GM12864 (cell line): ENCODE measurements at regions not wholly inside any gene's neighbourhood (a gene's known extent, or its start where the extent isn't known, plus 50 kb on each side); places are given as distances from the start of the nearest gene placed in this dataset.

ENCODE experiments used
- DNase-seq: peaks from one replicate; pipeline ENCODE4 v3.0.0-alpha.2; 2011; ENCODE audit warnings: low read depth
- H3K4me3 ChIP-seq: 2 replicates; pipeline ENCODE4 v1.5.1; 2011; ENCODE audit warnings: mild to moderate bottlenecking, low read depth, low read length, control low read depth
- TF ChIP-seq, protein P1 (sequence below): IDR thresholded peaks from 2 replicates; pipeline ENCODE4 v1.5.1; 2011; ENCODE audit warnings: low read depth, mild to moderate bottlenecking, moderate library complexity, low read length, control low read depth, inconsistent platforms; ENCODE audit errors: missing control alignments

GRCh38 chr7:111676167-111676566, 113.9 kb upstream of the IMMP2L start:
- H3K4me3 ChIP-seq = no peak overlapping the region
- DNase-seq = no peak
- TF ChIP-seq, protein P1, sequence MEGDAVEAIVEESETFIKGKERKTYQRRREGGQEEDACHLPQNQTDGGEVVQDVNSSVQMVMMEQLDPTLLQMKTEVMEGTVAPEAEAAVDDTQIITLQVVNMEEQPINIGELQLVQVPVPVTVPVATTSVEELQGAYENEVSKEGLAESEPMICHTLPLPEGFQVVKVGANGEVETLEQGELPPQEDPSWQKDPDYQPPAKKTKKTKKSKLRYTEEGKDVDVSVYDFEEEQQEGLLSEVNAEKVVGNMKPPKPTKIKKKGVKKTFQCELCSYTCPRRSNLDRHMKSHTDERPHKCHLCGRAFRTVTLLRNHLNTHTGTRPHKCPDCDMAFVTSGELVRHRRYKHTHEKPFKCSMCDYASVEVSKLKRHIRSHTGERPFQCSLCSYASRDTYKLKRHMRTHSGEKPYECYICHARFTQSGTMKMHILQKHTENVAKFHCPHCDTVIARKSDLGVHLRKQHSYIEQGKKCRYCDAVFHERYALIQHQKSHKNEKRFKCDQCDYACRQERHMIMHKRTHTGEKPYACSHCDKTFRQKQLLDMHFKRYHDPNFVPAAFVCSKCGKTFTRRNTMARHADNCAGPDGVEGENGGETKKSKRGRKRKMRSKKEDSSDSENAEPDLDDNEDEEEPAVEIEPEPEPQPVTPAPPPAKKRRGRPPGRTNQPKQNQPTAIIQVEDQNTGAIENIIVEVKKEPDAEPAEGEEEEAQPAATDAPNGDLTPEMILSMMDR = no peak

- TF ChIP-seq, protein P1 = no peak
- DNase-seq = no peak
- H3K4me3 ChIP-seq = no peak overlapping the region
Observed at GRCh38 chr7:111672901-111673300, 110.6 kb upstream of the IMMP2L start.

GRCh38 chr7:111671927-111672326, 109.6 kb upstream of the IMMP2L start:
- no peak overlapping the region for H3K4me3 ChIP-seq
- TF ChIP-seq, protein P1 = no peak
- DNase-seq = no peak

DNA sequence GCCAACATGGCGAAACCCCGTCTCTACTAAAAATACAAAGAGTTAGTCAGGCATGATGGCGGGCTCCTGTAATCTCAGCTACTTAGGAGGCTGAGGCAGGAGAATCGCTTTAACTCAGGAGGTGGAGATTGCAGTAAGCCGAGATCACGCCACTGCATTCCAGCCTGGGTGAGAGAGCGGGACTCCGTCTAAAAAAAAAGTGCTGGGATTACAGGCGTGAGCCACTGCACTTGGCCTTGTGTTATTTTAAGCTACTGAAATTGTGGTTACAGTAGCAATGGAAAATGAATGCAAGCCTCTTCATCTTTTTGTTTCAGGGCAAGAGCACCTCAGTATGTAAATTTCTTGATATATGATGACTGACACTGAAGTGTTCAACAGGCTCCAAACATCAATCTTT, 106.4 kb upstream of the IMMP2L start:
- DNase-seq = no peak
- TF ChIP-seq, protein P1 = no peak
- no peak overlapping the region for H3K4me3 ChIP-seq

DNA sequence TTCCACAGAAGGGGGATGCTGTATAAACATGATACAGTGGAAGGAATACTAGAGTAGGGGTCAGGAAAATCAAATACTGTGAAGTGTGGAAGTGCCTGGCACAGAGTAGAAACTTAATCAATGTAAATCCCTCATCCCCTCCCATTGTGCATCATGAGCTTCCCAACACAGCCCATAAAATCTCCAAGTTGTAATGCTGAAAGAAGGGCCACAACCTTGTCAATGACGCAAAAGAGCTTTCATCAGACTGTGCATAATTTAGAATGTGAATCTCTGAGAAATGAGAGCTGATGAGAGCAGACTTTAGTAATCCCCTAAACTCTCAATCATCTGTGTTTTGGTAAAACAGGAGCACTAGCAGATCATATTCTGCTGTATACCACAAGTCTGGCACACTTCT, 105.2 kb upstream of the IMMP2L start:
- no peak for DNase-seq
- H3K4me3 ChIP-seq = no peak overlapping the region
- TF ChIP-seq, protein P1 = no peak

GRCh38 chr7:111666260-111666659, 104.0 kb upstream of the IMMP2L start:
- H3K4me3 ChIP-seq = no peak overlapping the region
- no peak for DNase-seq
- TF ChIP-seq, protein P1 = no peak

GRCh38 chr7:111663771-111664170, 101.5 kb upstream of the IMMP2L start:
- TF ChIP-seq, protein P1 = no peak
- H3K4me3 ChIP-seq = no peak overlapping the region
- no peak for DNase-seq
